ENCODE measurements at regions not wholly inside any gene's neighbourhood (a gene's known extent, or its start where the extent isn't known, plus 50 kb on each side); places are given as distances from the start of the nearest gene placed in this dataset.

- TF ChIP-seq EP300 (IDR thresholded peaks at IDR 0.05) (no peak), POLR2AphosphoS5 (IDR thresholded peaks at IDR 0.05) (no peak), POLR2A (IDR thresholded peaks at IDR 0.05; ENCODE audit: low read depth) (no peak), CTCF (IDR thresholded peaks at IDR 0.05) (no peak)
- Histone ChIP-seq H3K9me3 (peaks cover 0 to 20% (median 11%) of the 10 kb centered on the region in 4 donors), H3K36me3 (no peaks in the 10 kb centered on the region), H3K4me1 (no peaks in the 10 kb centered on the region), H3K27me3 (peaks cover 0 to 60% (median 0%) of the 10 kb centered on the region in 4 donors), H3K27ac (replicated peaks in 1 of 4) (no peak overlapping the region), H3K4me3 (no peak overlapping the region)
- DNase-seq (ENCODE audit: extremely low spot score): no peak
- intact Hi-C loops (cut with DNase I): no loop called here
Observed at GRCh38 chr1:29460694-29461093, 224.4 kb downstream of the PTPRU start.

- DNase-seq (ENCODE audit: extremely low spot score): no peak
- peaks cover 0 to 66% (median 0%) of the 10 kb centered on the region in 4 donors for H3K27me3 ChIP-seq
Observed at GRCh38 chr1:29460041-29460610, 223.8 kb downstream of the PTPRU start.

GRCh38 chr1:29459620-29459945, 223.3 kb downstream of the PTPRU start:
- TF ChIP-seq CTCF (IDR thresholded peaks at IDR 0.05) (no peak), EP300 (IDR thresholded peaks at IDR 0.05) (no peak), POLR2AphosphoS5 (IDR thresholded peaks at IDR 0.05) (no peak), POLR2A (IDR thresholded peaks at IDR 0.05; ENCODE audit: low read depth) (no peak)
- intact Hi-C loops (cut with DNase I): no loop called here
- no peak overlapping the region for H3K27ac ChIP-seq (replicated peaks in 1 of 4)
- H3K27me3 ChIP-seq: peaks cover 0 to 72% (median 0%) of the 10 kb centered on the region in 4 donors
- no peak for DNase-seq (ENCODE audit: extremely low spot score)
- H3K36me3 ChIP-seq: no peaks in the 10 kb centered on the region
- H3K9me3 ChIP-seq: peaks cover 0 to 9% (median 4%) of the 10 kb centered on the region in 4 donors
- WGBS: 66% methylated on average over 6 of the region's 6 CpGs
- no peaks in the 10 kb centered on the region for H3K4me1 ChIP-seq
- H3K4me3 ChIP-seq: no peak overlapping the region

More at GRCh38 chr1:29460041-29460610, 223.8 kb downstream of the PTPRU start:
- no peaks in the 10 kb centered on the region for H3K36me3 ChIP-seq
- H3K27ac ChIP-seq (replicated peaks in 1 of 4): no peak overlapping the region
- no peak overlapping the region for H3K4me3 ChIP-seq
- peaks cover 0 to 14% (median 9%) of the 10 kb centered on the region in 4 donors for H3K9me3 ChIP-seq
- 58% methylated on average over 4 of the region's 4 CpGs for WGBS
- intact Hi-C loops (cut with DNase I): no loop called here
- no peaks in the 10 kb centered on the region for H3K4me1 ChIP-seq
- no peak for TF ChIP-seq CTCF (IDR thresholded peaks at IDR 0.05)
- TF ChIP-seq POLR2A (IDR thresholded peaks at IDR 0.05; ENCODE audit: low read depth): no peak
- TF ChIP-seq EP300 (IDR thresholded peaks at IDR 0.05): no peak
- no peak for TF ChIP-seq POLR2AphosphoS5 (IDR thresholded peaks at IDR 0.05)

GRCh38 chr1:29458737-29459619, 222.7 kb downstream of the PTPRU start:
- H3K9me3 ChIP-seq: peaks cover 0 to 6% (median 0%) of the 10 kb centered on the region in 4 donors
- no peak overlapping the region for H3K4me3 ChIP-seq
- no peaks in the 10 kb centered on the region for H3K4me1 ChIP-seq
- TF ChIP-seq CTCF (IDR thresholded peaks at IDR 0.05): no peak
- TF ChIP-seq EP300 (IDR thresholded peaks at IDR 0.05): no peak
- no peak for TF ChIP-seq POLR2AphosphoS5 (IDR thresholded peaks at IDR 0.05)
- no peak for TF ChIP-seq POLR2A (IDR thresholded peaks at IDR 0.05; ENCODE audit: low read depth)
- WGBS: 49% methylated on average over 2 of the region's 8 CpGs
- no peak overlapping the region for H3K27ac ChIP-seq (replicated peaks in 1 of 4)
- H3K27me3 ChIP-seq: peaks cover 0 to 75% (median 0%) of the 10 kb centered on the region in 4 donors
- intact Hi-C loops (cut with DNase I): no loop called here
- DNase-seq (ENCODE audit: extremely low spot score): no peak
- H3K36me3 ChIP-seq: no peaks in the 10 kb centered on the region

Data from esophagus muscularis mucosa (tissue), 4 donors.